Activated T-cell treated with anti-CD3 and anti-CD28 coated beads, Interleukin-2, amount 50 U/mL, for 48 hours (primary cell): ENCODE measurements at regions not wholly inside any gene's neighbourhood (a gene's known extent, or its start where the extent isn't known, plus 50 kb on each side); places are given as distances from the start of the nearest gene placed in this dataset.

Experiments
- DNase-seq, 2 experiments: peaks; one replicate each; pipeline ENCODE4 v3.0.0-alpha.2; 2020

GRCh38 chr12:24252602-24253001 is 303.1 kb upstream of the SOX5 start:
- no peak for DNase-seq

- DNase-seq, result no peak
Measured at GRCh38 chr12:24246934-24247333, 297.5 kb upstream of the SOX5 start.

GRCh38 chr12:24246376-24246775 is 296.9 kb upstream of the SOX5 start:
- DNase-seq, result no peak

GRCh38 chr12:24244801-24245200 is 295.3 kb upstream of the SOX5 start:
- no peak for DNase-seq

GRCh38 chr12:24244231-24244630 is 294.8 kb upstream of the SOX5 start:
- no peak for DNase-seq

- DNase-seq, result no peak
Measured at GRCh38 chr12:24240707-24241106, 291.2 kb upstream of the SOX5 start.

- DNase-seq, result no peak
Measured at GRCh38 chr12:24233519-24234246, 284.2 kb upstream of the SOX5 start.

GRCh38 chr12:24232531-24232930 is 283.1 kb upstream of the SOX5 start:
- DNase-seq, result no peak

GRCh38 chr12:24231298-24231697 is 281.8 kb upstream of the SOX5 start:
- DNase-seq, result no peak

- no peak for DNase-seq
Measured at GRCh38 chr12:24230061-24230701, 280.7 kb upstream of the SOX5 start.

GRCh38 chr12:24229031-24229700 is 279.7 kb upstream of the SOX5 start:
- DNase-seq, result no peak

- no peak for DNase-seq
Measured at GRCh38 chr12:24228371-24228770, 278.9 kb upstream of the SOX5 start.

GRCh38 chr12:24227551-24227950 is 278.1 kb upstream of the SOX5 start:
- no peak for DNase-seq

GRCh38 chr12:24226745-24227350 is 277.4 kb upstream of the SOX5 start:
- DNase-seq, result no peak

- no peak for DNase-seq
Measured at GRCh38 chr12:24224401-24224800, 274.9 kb upstream of the SOX5 start.

- no peak for DNase-seq
Measured at GRCh38 chr12:24223926-24224325, 274.5 kb upstream of the SOX5 start.

GRCh38 chr12:24222968-24223367 is 273.5 kb upstream of the SOX5 start:
- DNase-seq, result no peak

GRCh38 chr12:24212496-24212895 is 263.0 kb upstream of the SOX5 start:
- DNase-seq, result no peak

- DNase-seq, result no peak
Measured at GRCh38 chr12:24206621-24207020, 257.2 kb upstream of the SOX5 start.

- DNase-seq, result no peak
Measured at GRCh38 chr12:24201258-24201970, 251.9 kb upstream of the SOX5 start.

GRCh38 chr12:24200010-24200409 is 250.5 kb upstream of the SOX5 start:
- DNase-seq, result no peak

- no peak for DNase-seq
Measured at GRCh38 chr12:24198936-24199671, 249.6 kb upstream of the SOX5 start.
